GM18858 (cell line): ENCODE measurements at regions not wholly inside any gene's neighbourhood (a gene's known extent, or its start where the extent isn't known, plus 50 kb on each side); places are given as distances from the start of the nearest gene placed in this dataset.
"Not testable (repeated sequence)": the region's sequence is repeated elsewhere in the genome, so short reads cannot be mapped to it uniquely, and the experiment has no call there.

Source experiments
- ATAC-seq: cut with Tn5 transposase; IDR thresholded peaks from one replicate; pipeline ENCODE4 v1.9.1; 2021; ENCODE audit not compliant: unreplicated experiment

GRCh38 chr7:149992366-149992765, 118.6 kb downstream of the ATP6V0E2 start:
- not testable (repeated sequence) for ATAC-seq

GRCh38 chr7:149995369-149996026, 121.7 kb downstream of the ATP6V0E2 start:
- ATAC-seq, result not testable (repeated sequence)

GRCh38 chr7:150000780-150001599, 127.2 kb downstream of the ATP6V0E2 start:
- not testable (repeated sequence) for ATAC-seq

- ATAC-seq, result no peak
These were observed 129.6 kb downstream of the ATP6V0E2 start for GRCh38 chr7:150003304-150003810.

GRCh38 chr7:150003973-150004372, 130.2 kb downstream of the ATP6V0E2 start:
- ATAC-seq, result not testable (repeated sequence)

GRCh38 chr7:150004843-150005242, 131.1 kb downstream of the ATP6V0E2 start:
- not testable (repeated sequence) for ATAC-seq

GRCh38 chr7:150009620-150010303, 136.0 kb downstream of the ATP6V0E2 start:
- not testable (repeated sequence) for ATAC-seq

- ATAC-seq, result not testable (repeated sequence)
These were observed 143.0 kb downstream of the ATP6V0E2 start for GRCh38 chr7:150016651-150017189.

- ATAC-seq, result not testable (repeated sequence)
These were observed 146.4 kb downstream of the ATP6V0E2 start for GRCh38 chr7:150020210-150020609.

GRCh38 chr7:150024550-150025490, 151.1 kb downstream of the ATP6V0E2 start:
- not testable (repeated sequence) for ATAC-seq

GRCh38 chr7:150025802-150026201, 152.0 kb downstream of the ATP6V0E2 start:
- ATAC-seq, result not testable (repeated sequence)

GRCh38 chr7:150028344-150029012, 154.7 kb downstream of the ATP6V0E2 start:
- ATAC-seq, result not testable (repeated sequence)

- not testable (repeated sequence) for ATAC-seq
These were observed 155.2 kb downstream of the ATP6V0E2 start for GRCh38 chr7:150029013-150029389.

GRCh38 chr7:150031733-150032132, 158.0 kb downstream of the ATP6V0E2 start:
- not testable (repeated sequence) for ATAC-seq

GRCh38 chr7:150033711-150034110, 159.9 kb downstream of the ATP6V0E2 start:
- not testable (repeated sequence) for ATAC-seq

GRCh38 chr7:150035769-150036168, 162.0 kb downstream of the ATP6V0E2 start:
- not testable (repeated sequence) for ATAC-seq

GRCh38 chr7:150039061-150039460, 165.3 kb downstream of the ATP6V0E2 start:
- ATAC-seq, result not testable (repeated sequence)

- not testable (repeated sequence) for ATAC-seq
These were observed 168.5 kb downstream of the ATP6V0E2 start for GRCh38 chr7:150042281-150042680.

- not testable (repeated sequence) for ATAC-seq
These were observed 171.0 kb downstream of the ATP6V0E2 start for GRCh38 chr7:150044771-150045170.
